T-helper 1 cell treated with Interleukin-12 subunit alpha and Interleukin-12 subunit beta and Interleukin-4 antibody, amounts not matched to agents 30 ng/mL and 1 ng/mL, for 36 hours (primary cell): ENCODE measurements at regions not wholly inside any gene's neighbourhood (a gene's known extent, or its start where the extent isn't known, plus 50 kb on each side); places are given as distances from the start of the nearest gene placed in this dataset.
"Not testable (repeated sequence)": the region's sequence is repeated elsewhere in the genome, so short reads cannot be mapped to it uniquely, and the experiment has no call there.

ENCODE experiments used
- intact Hi-C: fragments of 100-400 bp; cut with micrococcal nuclease; formaldehyde crosslinking; loops from one replicate; pipeline ENCODE4 v1.15.1; 2024

DNA sequence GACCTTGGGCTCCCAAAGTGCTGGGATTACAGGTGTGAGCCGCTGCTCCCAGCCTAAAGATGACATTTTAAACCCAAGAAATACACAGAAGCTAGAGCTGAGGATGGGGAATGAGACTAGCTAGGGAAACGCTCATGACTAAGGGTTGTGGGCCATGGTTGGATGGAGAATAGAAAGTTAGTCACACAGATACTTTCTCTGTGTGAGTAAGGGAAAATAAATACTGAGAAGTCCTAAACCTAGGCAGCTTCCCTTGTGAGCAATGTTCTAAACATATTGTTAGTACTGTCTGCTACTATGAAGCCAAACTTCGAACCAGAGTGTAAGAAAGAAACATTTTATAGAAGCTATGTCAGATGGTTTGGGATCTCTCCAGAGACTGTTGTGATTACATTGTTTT, 304.8 kb upstream of the STAC start:
- intact Hi-C loops, result no loop called here

DNA sequence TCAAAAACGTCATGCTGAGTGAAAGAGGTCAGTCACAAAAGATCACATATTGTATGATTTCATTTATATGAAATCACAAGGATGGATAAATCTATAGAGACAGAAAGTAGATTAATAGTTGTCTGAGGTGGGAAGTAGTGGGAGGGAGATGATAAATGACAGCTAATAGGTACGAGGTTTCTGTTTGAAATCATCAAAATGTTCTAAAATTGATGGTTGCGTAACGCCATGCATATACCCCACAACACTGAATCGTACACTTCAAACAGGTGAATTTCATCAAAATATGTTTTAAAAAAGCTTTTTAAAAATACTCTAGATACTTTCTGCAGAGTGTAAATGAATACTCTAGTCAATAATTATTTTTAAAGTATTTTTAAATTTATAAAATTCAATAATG, 303.0 kb upstream of the STAC start:
- intact Hi-C loops, result no loop called here

DNA sequence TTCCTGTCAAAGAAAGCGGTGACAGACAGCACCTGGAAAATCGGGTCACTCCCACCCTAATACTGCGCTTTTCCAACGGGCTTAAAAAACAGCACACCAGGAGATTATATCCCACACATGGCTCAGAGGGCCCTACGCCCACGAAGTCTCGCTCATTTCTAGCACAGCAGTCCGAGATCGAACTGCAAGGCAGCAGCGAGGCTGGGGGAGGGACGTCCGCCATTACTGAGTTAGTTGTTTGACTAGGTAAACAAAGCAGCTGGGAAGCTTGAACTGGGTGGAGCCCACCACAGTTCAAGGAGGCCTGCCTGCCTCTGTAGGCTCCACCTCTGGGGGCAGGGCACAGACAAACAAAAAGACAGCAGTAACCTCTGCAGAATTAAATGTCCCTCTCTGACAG, 297.3 kb upstream of the STAC start:
- intact Hi-C loops, result not testable (repeated sequence)

GRCh38 chr3:36095238-36095637, 285.1 kb upstream of the STAC start:
- intact Hi-C loops, result no loop called here

- intact Hi-C loops, result no loop called here
Observed at GRCh38 chr3:36097209-36097608, 283.1 kb upstream of the STAC start.

- intact Hi-C loops, result no loop called here
Observed at GRCh38 chr3:36114353-36114752, 266.0 kb upstream of the STAC start.

DNA sequence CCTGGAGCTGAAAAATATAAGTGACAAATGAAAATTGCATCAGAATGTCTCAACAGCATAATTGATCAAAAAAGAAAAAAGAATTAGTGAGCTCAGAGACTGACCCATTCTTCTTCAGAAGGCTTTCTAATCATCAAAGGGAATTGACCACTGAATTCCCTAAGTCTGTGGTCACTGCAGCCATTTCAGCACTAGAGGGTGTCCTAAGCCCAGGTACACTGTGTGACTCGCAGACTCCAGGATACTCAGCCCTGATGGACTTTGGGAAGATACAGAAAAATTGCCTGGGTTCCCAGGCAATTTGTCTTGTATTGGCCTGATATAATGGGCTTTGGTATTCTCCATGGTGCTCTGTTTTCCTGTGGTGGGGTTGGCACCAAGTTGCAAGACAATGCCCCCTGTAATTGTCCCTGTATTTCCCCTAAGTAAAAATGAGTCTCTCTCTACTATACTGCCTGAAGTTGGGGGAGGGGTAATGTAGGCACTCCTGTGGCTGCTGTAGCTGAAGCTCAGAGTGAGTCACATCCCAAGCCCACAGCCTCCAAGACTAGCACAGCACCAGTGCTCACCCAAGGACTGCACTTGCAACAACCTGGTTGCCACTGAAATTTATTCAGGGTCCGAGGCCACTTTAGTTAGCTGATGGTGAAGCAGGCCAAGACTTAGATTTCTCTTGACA, 256.0 kb upstream of the STAC start:
- intact Hi-C loops, result no loop called here

DNA sequence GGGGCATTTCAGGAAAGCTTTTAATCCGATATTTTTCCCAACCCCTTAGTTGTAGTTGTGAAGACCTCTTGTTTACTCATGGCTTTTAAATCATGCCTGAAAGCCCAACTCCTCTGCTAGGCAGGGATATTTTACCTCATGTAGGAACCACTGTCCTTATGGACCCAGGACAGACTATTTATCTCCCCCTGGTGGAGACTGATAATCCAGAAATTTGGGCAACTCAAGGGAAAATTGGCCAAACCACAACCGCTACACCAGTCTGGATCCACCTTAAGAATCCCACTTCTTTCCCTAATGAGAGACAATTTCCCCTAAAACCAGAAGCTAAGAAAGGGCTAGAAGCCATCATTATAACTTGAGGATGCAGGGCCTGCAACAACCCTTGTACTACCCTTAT, 248.1 kb upstream of the STAC start:
- intact Hi-C loops, result no loop called here

DNA sequence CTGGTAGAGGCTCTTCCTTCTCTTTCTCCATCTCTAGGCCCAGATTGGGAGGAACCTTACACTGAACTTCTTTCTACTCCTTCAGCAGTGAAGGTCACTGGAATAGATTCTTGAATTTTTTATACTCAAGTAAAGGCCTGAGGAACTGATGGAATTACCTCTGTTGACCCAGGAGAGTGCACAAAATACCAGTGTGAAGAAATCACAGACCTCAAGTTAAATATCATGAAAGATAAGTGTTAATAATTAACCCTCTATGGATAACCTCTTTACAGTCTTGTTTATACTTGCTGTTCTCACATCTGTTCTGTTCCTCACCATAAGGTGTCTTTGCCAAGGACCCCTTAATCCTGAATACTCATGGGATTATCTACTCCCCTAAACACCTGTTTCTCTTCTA, 244.4 kb upstream of the STAC start:
- intact Hi-C loops, result no loop called here

DNA sequence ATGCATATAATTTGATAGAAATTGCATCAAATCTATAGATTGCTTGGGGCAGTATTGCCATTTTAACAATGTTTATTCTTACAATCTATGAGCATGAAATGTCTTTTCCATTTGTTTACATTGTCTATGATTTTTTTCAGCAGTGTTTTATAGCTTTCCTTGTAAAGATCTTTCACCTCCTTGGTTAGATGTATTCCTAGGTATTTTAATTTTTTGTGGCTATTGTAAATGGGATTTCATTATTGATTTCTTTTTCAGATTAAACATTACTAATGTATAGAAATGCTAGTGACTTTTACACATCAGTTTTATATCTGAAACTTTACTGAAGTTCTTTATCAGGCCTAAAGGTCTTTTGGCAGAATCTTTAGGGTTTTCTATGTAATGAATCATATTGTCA, 237.6 kb upstream of the STAC start:
- intact Hi-C loops, result no loop called here

DNA sequence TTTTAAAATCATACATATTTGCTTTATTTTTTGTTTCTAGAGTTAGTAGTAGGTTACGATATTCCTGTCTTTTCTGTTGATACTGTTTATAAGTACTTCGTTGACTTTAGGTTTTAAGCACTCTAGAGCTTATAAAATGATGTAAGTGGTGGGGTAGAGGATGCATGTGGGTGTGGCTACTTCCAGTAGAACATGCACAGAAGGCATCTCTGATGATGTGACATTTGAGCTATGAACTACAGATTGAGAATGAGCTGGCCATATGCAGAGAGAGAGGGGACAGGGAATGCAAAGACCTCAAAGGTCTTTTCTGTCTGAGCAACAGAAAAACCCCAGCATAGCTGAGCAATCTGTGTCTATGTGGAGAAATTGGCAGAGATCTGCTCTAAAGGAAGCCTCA, 233.9 kb upstream of the STAC start:
- intact Hi-C loops, result no loop called here

GRCh38 chr3:36147934-36148558, 232.3 kb upstream of the STAC start:
- intact Hi-C loops, result no loop called here

- intact Hi-C loops, result no loop called here
Observed at GRCh38 chr3:36149447-36149865, 230.8 kb upstream of the STAC start.

GRCh38 chr3:36155515-36155914, 224.8 kb upstream of the STAC start:
- intact Hi-C loops, result no loop called here

- intact Hi-C loops, result no loop called here
Observed at GRCh38 chr3:36164400-36164799, 215.9 kb upstream of the STAC start.

DNA sequence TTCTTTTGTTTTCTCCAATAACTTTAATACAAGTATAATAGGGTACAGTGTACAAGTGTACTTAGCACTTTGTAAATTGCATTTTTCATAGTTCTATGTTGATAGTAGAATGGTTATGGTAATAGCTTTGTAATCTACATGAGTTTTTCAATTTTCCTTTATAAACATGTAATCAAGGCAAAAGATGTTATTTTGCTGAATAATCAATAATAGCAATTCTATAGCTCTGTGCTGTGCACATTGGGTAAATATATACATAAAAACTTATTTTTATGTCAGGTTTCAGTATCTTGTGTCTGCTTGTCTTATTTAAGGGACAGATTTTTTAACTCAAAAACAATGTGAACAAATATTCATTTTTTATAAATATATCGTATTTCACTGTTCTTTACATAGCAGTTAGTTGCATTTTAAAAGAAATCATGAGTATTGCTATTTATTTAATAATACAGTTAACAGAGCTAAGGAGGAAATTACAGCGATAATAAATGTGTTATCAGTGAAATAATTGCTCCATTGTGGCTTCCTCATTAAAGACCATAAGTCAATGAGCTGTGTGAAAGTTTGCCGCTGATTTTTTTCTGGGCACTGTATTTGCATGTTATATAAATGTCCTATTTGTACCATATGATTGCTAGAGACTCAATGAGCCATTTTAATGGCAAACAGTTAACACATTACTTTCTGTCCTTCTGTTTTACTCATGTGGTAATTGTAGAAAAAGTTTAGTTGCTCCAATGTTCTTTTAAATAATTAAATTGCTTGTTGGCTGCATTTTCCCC, 214.6 kb upstream of the STAC start:
- intact Hi-C loops, result no loop called here

- intact Hi-C loops, result no loop called here
Observed at GRCh38 chr3:36166477-36166876, 213.8 kb upstream of the STAC start.

- intact Hi-C loops, result no loop called here
Observed at GRCh38 chr3:36172699-36173098, 207.6 kb upstream of the STAC start.

DNA sequence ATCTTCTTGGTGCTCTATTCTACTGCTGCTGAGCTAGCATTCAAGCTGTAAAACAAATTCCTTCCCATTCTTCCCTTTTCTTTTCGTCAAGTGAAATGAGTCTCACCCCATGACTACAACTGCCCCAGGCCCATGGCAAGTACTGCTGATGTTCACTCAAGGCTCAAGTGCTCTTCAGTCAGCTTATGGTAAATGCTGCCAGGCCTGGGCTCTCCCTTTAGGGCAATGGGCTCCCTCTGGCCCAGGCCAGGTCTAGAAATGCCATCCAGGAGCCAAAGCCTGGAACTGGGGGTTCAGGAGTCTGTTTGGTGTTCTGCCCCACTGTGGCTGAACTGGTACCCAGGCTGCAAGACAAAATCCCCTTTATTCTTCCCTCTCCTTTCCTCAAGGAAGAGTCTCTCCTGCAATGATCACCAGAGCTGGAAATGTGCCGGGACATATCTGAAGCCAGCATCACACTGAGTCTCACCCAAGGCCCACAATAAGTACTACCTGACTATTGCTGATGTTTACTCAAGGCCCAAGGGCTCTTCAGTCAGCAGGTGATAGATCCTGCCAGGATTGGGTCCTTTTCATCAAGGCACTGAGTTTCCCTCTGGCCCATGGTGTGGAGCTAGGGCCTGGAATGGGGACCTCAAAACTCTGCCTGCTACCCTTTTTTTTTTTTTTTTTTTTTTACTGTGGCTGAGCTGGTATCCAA, 205.0 kb upstream of the STAC start:
- intact Hi-C loops, result no loop called here

GRCh38 chr3:36175916-36176461, 204.3 kb upstream of the STAC start:
- intact Hi-C loops, result no loop called here

DNA sequence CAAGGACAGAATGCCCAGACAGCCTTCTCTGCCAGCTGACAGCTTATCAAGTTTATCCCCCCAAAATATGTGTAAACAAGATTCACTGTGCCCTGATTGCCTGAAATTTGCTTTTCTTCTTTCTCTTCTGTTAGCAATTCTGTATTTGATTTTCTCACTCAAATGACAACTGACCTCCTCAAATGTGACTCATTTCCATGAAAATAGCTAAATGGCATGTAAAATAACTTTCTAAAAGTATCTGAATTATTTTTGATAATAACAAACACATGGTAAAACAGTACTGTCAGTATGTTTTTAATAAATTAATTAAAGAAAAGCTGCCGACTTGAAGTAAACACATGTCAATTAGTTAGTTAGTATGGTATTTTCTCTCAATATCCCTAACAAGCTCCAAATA, 202.3 kb upstream of the STAC start:
- intact Hi-C loops, result no loop called here

DNA sequence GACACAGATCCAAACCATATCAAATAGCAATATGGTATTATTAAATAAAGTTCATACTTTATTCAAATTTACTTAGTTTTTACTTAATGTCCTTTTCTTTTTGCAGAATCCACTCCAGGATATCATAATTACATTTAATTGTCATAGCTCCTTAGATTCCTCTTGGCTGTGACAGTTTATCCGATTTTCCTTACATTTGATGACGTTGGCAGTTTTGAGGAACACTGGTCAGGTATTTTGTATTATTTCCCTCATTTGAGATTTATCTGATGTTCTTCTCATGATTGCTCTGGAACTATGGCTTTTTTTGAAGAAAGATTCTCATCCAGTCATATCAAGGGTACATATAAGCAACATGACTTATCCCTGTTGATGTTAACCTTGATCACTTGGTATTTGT, 198.3 kb upstream of the STAC start:
- intact Hi-C loops, result no loop called here
